ENCODE measurements at regions not wholly inside any gene's neighbourhood (a gene's known extent, or its start where the extent isn't known, plus 50 kb on each side); places are given as distances from the start of the nearest gene placed in this dataset.

- no peak overlapping the region for H3K27ac ChIP-seq (ENCODE audit: insufficient read depth, low read depth, low read length, poor library complexity, severe bottlenecking)
- H3K36me3 ChIP-seq (ENCODE audit: control insufficient read depth, insufficient read depth, low read length) = no peaks in the 10 kb centered on the region
- H3K9me3 ChIP-seq (ENCODE audit: control insufficient read depth, low read length) = no peaks in the 10 kb centered on the region
- WGBS, 2 experiments = 82 to 100% methylated on average over 1 of the region's 1 CpG
- H3K4me1 ChIP-seq (ENCODE audit: control insufficient read depth, insufficient read depth, low read length) = no peaks in the 10 kb centered on the region
- H3K27me3 ChIP-seq (ENCODE audit: control insufficient read depth, insufficient read depth, low read length, poor library complexity, severe bottlenecking) = no peaks in the 10 kb centered on the region
- no peak overlapping the region for H3K4me3 ChIP-seq (ENCODE audit: insufficient read depth, low read depth, low read length)
Observed at GRCh38 chr2:35421485-35421884, 934.1 kb upstream of the CRIM1 start.

GRCh38 chr2:35417293-35417692 lies 938.3 kb upstream of the CRIM1 start:
- no peaks in the 10 kb centered on the region for H3K27me3 ChIP-seq (ENCODE audit: control insufficient read depth, insufficient read depth, low read length, poor library complexity, severe bottlenecking)
- 0% methylated on average over 1 of the region's 1 CpG; no CpG with 5 or more reads in 1 of the 2 experiments for WGBS, 2 experiments
- no peaks in the 10 kb centered on the region for H3K9me3 ChIP-seq (ENCODE audit: control insufficient read depth, low read length)
- no peak overlapping the region for H3K4me3 ChIP-seq (ENCODE audit: insufficient read depth, low read depth, low read length)
- no peaks in the 10 kb centered on the region for H3K4me1 ChIP-seq (ENCODE audit: control insufficient read depth, insufficient read depth, low read length)
- H3K27ac ChIP-seq (ENCODE audit: insufficient read depth, low read depth, low read length, poor library complexity, severe bottlenecking) = no peak overlapping the region
- H3K36me3 ChIP-seq (ENCODE audit: control insufficient read depth, insufficient read depth, low read length) = no peaks in the 10 kb centered on the region

- Histone ChIP-seq H3K4me1 (ENCODE audit: control insufficient read depth, insufficient read depth, low read length) (no peaks in the 10 kb centered on the region), H3K27ac (ENCODE audit: insufficient read depth, low read depth, low read length, poor library complexity, severe bottlenecking) (no peak overlapping the region), H3K36me3 (ENCODE audit: control insufficient read depth, insufficient read depth, low read length) (no peaks in the 10 kb centered on the region), H3K4me3 (ENCODE audit: insufficient read depth, low read depth, low read length) (no peak overlapping the region), H3K9me3 (ENCODE audit: control insufficient read depth, low read length) (no peaks in the 10 kb centered on the region), H3K27me3 (ENCODE audit: control insufficient read depth, insufficient read depth, low read length, poor library complexity, severe bottlenecking) (no peaks in the 10 kb centered on the region)
- WGBS, 2 experiments = no CpG with 5 or more reads among the region's 2 CpGs
Observed at GRCh38 chr2:35416391-35417140, 939.0 kb upstream of the CRIM1 start.

GRCh38 chr2:35415942-35416341 lies 939.6 kb upstream of the CRIM1 start:
- H3K36me3 ChIP-seq (ENCODE audit: control insufficient read depth, insufficient read depth, low read length) = no peaks in the 10 kb centered on the region
- no peaks in the 10 kb centered on the region for H3K9me3 ChIP-seq (ENCODE audit: control insufficient read depth, low read length)
- no peak overlapping the region for H3K27ac ChIP-seq (ENCODE audit: insufficient read depth, low read depth, low read length, poor library complexity, severe bottlenecking)
- no peaks in the 10 kb centered on the region for H3K4me1 ChIP-seq (ENCODE audit: control insufficient read depth, insufficient read depth, low read length)
- H3K4me3 ChIP-seq (ENCODE audit: insufficient read depth, low read depth, low read length) = no peak overlapping the region
- no peaks in the 10 kb centered on the region for H3K27me3 ChIP-seq (ENCODE audit: control insufficient read depth, insufficient read depth, low read length, poor library complexity, severe bottlenecking)
- 80 to 81% methylated on average over 4 of the region's 4 CpGs for WGBS, 2 experiments

GRCh38 chr2:35415282-35415681 lies 940.3 kb upstream of the CRIM1 start:
- Histone ChIP-seq H3K4me1 (ENCODE audit: control insufficient read depth, insufficient read depth, low read length) (no peaks in the 10 kb centered on the region), H3K4me3 (ENCODE audit: insufficient read depth, low read depth, low read length) (no peak overlapping the region), H3K27ac (ENCODE audit: insufficient read depth, low read depth, low read length, poor library complexity, severe bottlenecking) (no peak overlapping the region), H3K36me3 (ENCODE audit: control insufficient read depth, insufficient read depth, low read length) (no peaks in the 10 kb centered on the region), H3K9me3 (ENCODE audit: control insufficient read depth, low read length) (no peaks in the 10 kb centered on the region), H3K27me3 (ENCODE audit: control insufficient read depth, insufficient read depth, low read length, poor library complexity, severe bottlenecking) (no peaks in the 10 kb centered on the region)
- WGBS, 2 experiments = 43 to 60% methylated on average over 1 of the region's 1 CpG

GRCh38 chr2:35410431-35411061 lies 945.0 kb upstream of the CRIM1 start:
- H3K36me3 ChIP-seq (ENCODE audit: control insufficient read depth, insufficient read depth, low read length) = no peaks in the 10 kb centered on the region
- no peaks in the 10 kb centered on the region for H3K4me1 ChIP-seq (ENCODE audit: control insufficient read depth, insufficient read depth, low read length)
- no peaks in the 10 kb centered on the region for H3K9me3 ChIP-seq (ENCODE audit: control insufficient read depth, low read length)
- H3K4me3 ChIP-seq (ENCODE audit: insufficient read depth, low read depth, low read length) = no peak overlapping the region
- WGBS, 2 experiments = 37 to 43% methylated on average over 5 of the region's 5 CpGs
- H3K27me3 ChIP-seq (ENCODE audit: control insufficient read depth, insufficient read depth, low read length, poor library complexity, severe bottlenecking) = no peaks in the 10 kb centered on the region
- H3K27ac ChIP-seq (ENCODE audit: insufficient read depth, low read depth, low read length, poor library complexity, severe bottlenecking) = no peak overlapping the region

- Histone ChIP-seq H3K9me3 (ENCODE audit: control insufficient read depth, low read length) (no peaks in the 10 kb centered on the region), H3K27ac (ENCODE audit: insufficient read depth, low read depth, low read length, poor library complexity, severe bottlenecking) (no peak overlapping the region), H3K27me3 (ENCODE audit: control insufficient read depth, insufficient read depth, low read length, poor library complexity, severe bottlenecking) (no peaks in the 10 kb centered on the region), H3K4me1 (ENCODE audit: control insufficient read depth, insufficient read depth, low read length) (no peaks in the 10 kb centered on the region), H3K36me3 (ENCODE audit: control insufficient read depth, insufficient read depth, low read length) (no peaks in the 10 kb centered on the region), H3K4me3 (ENCODE audit: insufficient read depth, low read depth, low read length) (no peak overlapping the region)
- 87 to 93% methylated on average over 2 of the region's 2 CpGs for WGBS, 2 experiments
Observed at GRCh38 chr2:35409762-35410161, 945.8 kb upstream of the CRIM1 start.

- no peaks in the 10 kb centered on the region for H3K27me3 ChIP-seq (ENCODE audit: control insufficient read depth, insufficient read depth, low read length, poor library complexity, severe bottlenecking)
- no peaks in the 10 kb centered on the region for H3K36me3 ChIP-seq (ENCODE audit: control insufficient read depth, insufficient read depth, low read length)
- no peak overlapping the region for H3K4me3 ChIP-seq (ENCODE audit: insufficient read depth, low read depth, low read length)
- H3K4me1 ChIP-seq (ENCODE audit: control insufficient read depth, insufficient read depth, low read length) = no peaks in the 10 kb centered on the region
- no peaks in the 10 kb centered on the region for H3K9me3 ChIP-seq (ENCODE audit: control insufficient read depth, low read length)
- no peak overlapping the region for H3K27ac ChIP-seq (ENCODE audit: insufficient read depth, low read depth, low read length, poor library complexity, severe bottlenecking)
Observed at GRCh38 chr2:35408320-35408719, 947.3 kb upstream of the CRIM1 start.

- Histone ChIP-seq H3K36me3 (ENCODE audit: control insufficient read depth, insufficient read depth, low read length) (no peaks in the 10 kb centered on the region), H3K27ac (ENCODE audit: insufficient read depth, low read depth, low read length, poor library complexity, severe bottlenecking) (no peak overlapping the region), H3K4me3 (ENCODE audit: insufficient read depth, low read depth, low read length) (no peak overlapping the region), H3K27me3 (ENCODE audit: control insufficient read depth, insufficient read depth, low read length, poor library complexity, severe bottlenecking) (no peaks in the 10 kb centered on the region), H3K4me1 (ENCODE audit: control insufficient read depth, insufficient read depth, low read length) (no peaks in the 10 kb centered on the region), H3K9me3 (ENCODE audit: control insufficient read depth, low read length) (no peaks in the 10 kb centered on the region)
- 95 to 97% methylated on average over 22 of the region's 22 CpGs for whole genome bisulfite sequencing, 2 experiments
Observed at GRCh38 chr2:35391736-35392442, 963.7 kb upstream of the CRIM1 start.

- no peaks in the 10 kb centered on the region for H3K27me3 ChIP-seq (ENCODE audit: control insufficient read depth, insufficient read depth, low read length, poor library complexity, severe bottlenecking)
- H3K4me3 ChIP-seq (ENCODE audit: insufficient read depth, low read depth, low read length) = no peak overlapping the region
- no peaks in the 10 kb centered on the region for H3K36me3 ChIP-seq (ENCODE audit: control insufficient read depth, insufficient read depth, low read length)
- 100% methylated on average over 1 of the region's 1 CpG; no CpG with 5 or more reads in 1 of the 2 experiments for WGBS, 2 experiments
- H3K9me3 ChIP-seq (ENCODE audit: control insufficient read depth, low read length) = no peaks in the 10 kb centered on the region
- H3K27ac ChIP-seq (ENCODE audit: insufficient read depth, low read depth, low read length, poor library complexity, severe bottlenecking) = no peak overlapping the region
- H3K4me1 ChIP-seq (ENCODE audit: control insufficient read depth, insufficient read depth, low read length) = no peaks in the 10 kb centered on the region
Observed at GRCh38 chr2:35378791-35379190, 976.8 kb upstream of the CRIM1 start.

All from ectodermal cell (in vitro differentiated cells).